ENCODE measurements at regions not wholly inside any gene's neighbourhood (a gene's known extent, or its start where the extent isn't known, plus 50 kb on each side); places are given as distances from the start of the nearest gene placed in this dataset.
A peak's percentile ranks its signal among the peaks of the same experiment; 100 is the strongest.

- DNase-seq: no peak
Measured at GRCh38 chr14:34208532-34208931, 253.5 kb downstream of the SPTSSA start.

- no peak for DNase-seq
Measured at GRCh38 chr14:34205799-34206198, 254.9 kb upstream of the EGLN3 start.

- DNase-seq: no peak
Measured at GRCh38 chr14:34204774-34205173, 253.9 kb upstream of the EGLN3 start.

- DNase-seq: no peak
Measured at GRCh38 chr14:34203251-34203722, 252.4 kb upstream of the EGLN3 start.

GRCh38 chr14:34201909-34202637, 251.2 kb upstream of the EGLN3 start:
- no peak for DNase-seq

GRCh38 chr14:34199585-34199984, 248.7 kb upstream of the EGLN3 start:
- no peak for DNase-seq

GRCh38 chr14:34198096-34198495, 247.2 kb upstream of the EGLN3 start:
- no peak for DNase-seq

GRCh38 chr14:34195964-34196363, 245.1 kb upstream of the EGLN3 start:
- DNase-seq: no peak

GRCh38 chr14:34190717-34191116, 239.8 kb upstream of the EGLN3 start:
- no peak for DNase-seq

- no peak for DNase-seq
Measured at GRCh38 chr14:34189866-34190265, 239.0 kb upstream of the EGLN3 start.

GRCh38 chr14:34187519-34188044, 236.7 kb upstream of the EGLN3 start:
- no peak for DNase-seq

- DNase-seq: no peak
Measured at GRCh38 chr14:34187061-34187460, 236.2 kb upstream of the EGLN3 start.

GRCh38 chr14:34184126-34184525, 233.3 kb upstream of the EGLN3 start:
- no peak for DNase-seq

- no peak for DNase-seq
Measured at GRCh38 chr14:34183478-34183877, 232.6 kb upstream of the EGLN3 start.

- peak; percentile 7 for DNase-seq
Measured at GRCh38 chr14:34181338-34181737, 230.5 kb upstream of the EGLN3 start.

- DNase-seq: no peak
Measured at GRCh38 chr14:34180869-34181268, 230.0 kb upstream of the EGLN3 start.

- peak; percentile 73 for DNase-seq
Measured at GRCh38 chr14:34180434-34180833, 229.6 kb upstream of the EGLN3 start.

GRCh38 chr14:34179727-34180126, 228.9 kb upstream of the EGLN3 start:
- DNase-seq: peak; percentile 83

GRCh38 chr14:34177466-34177865, 226.6 kb upstream of the EGLN3 start:
- DNase-seq: no peak

GRCh38 chr14:34175574-34175973, 224.7 kb upstream of the EGLN3 start:
- peak; percentile 60 for DNase-seq

- peak; percentile 24 for DNase-seq
Measured at GRCh38 chr14:34174973-34175372, 224.1 kb upstream of the EGLN3 start.

GRCh38 chr14:34173916-34174315, 223.0 kb upstream of the EGLN3 start:
- DNase-seq: no peak

- DNase-seq: no peak
Measured at GRCh38 chr14:34172550-34173368, 221.9 kb upstream of the EGLN3 start.

- no peak for DNase-seq
Measured at GRCh38 chr14:34172173-34172451, 221.2 kb upstream of the EGLN3 start.
